OCI-LY7 (cell line): ENCODE measurements at regions not wholly inside any gene's neighbourhood (a gene's known extent, or its start where the extent isn't known, plus 50 kb on each side); places are given as distances from the start of the nearest gene placed in this dataset.

Experiments
- BruUV-seq: library from RNA; stranded (reverse); fragments of 400-500 nt; replicated peaks from 2 replicates; lab custom pipeline; 2021; lab: Mats Ljungman, UMichigan
- CTCF ChIA-PET: fragments of 300-600 bp; sonication (Branson Sonifier 250); formaldehyde crosslinking; loops from one replicate; lab custom pipeline; 2022; ENCODE audit warnings: antibody characterized with exemption; ENCODE audit not compliant: unreplicated experiment; lab: Charles Lee
- POLR2A ChIA-PET: fragments of 300-600 bp; sonication (Branson Sonifier 250); formaldehyde crosslinking; loops from one replicate; lab custom pipeline; 2022; ENCODE audit warnings: antibody characterized with exemption; lab: Charles Lee
- DNase-seq: peaks from one replicate; pipeline ENCODE4 v3.0.0-alpha.2; 2015; ENCODE audit warnings: low spot score
- H2AFZ ChIP-seq: fragments of 200-600 bp; sonication (generic), shearing (Covaris generic); 2 replicates; pipeline ENCODE4 v1.6.1; 2014; ENCODE audit warnings: mild to moderate bottlenecking, antibody characterized with exemption, low read length, moderate library complexity
- H3K27ac ChIP-seq: fragments of 200-600 bp; sonication (generic); 2 replicates; pipeline ENCODE4 v1.5.1; 2014; ENCODE audit warnings: mixed run types, low read depth, mild to moderate bottlenecking, moderate library complexity, low read length, inconsistent platforms; ENCODE audit not compliant: poor library complexity, severe bottlenecking
- H3K36me3 ChIP-seq: fragments of 200-600 bp; sonication (generic); 2 replicates; pipeline ENCODE4 v1.6.1; 2014; ENCODE audit warnings: mild to moderate bottlenecking, antibody characterized with exemption, low read length, moderate library complexity, mixed read lengths; ENCODE audit not compliant: insufficient read depth
- H3K4me1 ChIP-seq: fragments of 200-600 bp; sonication (generic); 2 replicates; pipeline ENCODE4 v1.5.1; 2014; ENCODE audit warnings: mild to moderate bottlenecking, low read length; ENCODE audit not compliant: insufficient read depth, poor library complexity, severe bottlenecking
- H3K4me2 ChIP-seq: fragments of 200-600 bp; sonication (generic); 2 replicates; pipeline ENCODE4 v1.6.1; 2014; ENCODE audit warnings: mild to moderate bottlenecking, low read length
- H3K4me3 ChIP-seq: fragments of 200-600 bp; sonication (generic); 2 replicates; pipeline ENCODE4 v1.5.1; 2014; ENCODE audit warnings: mild to moderate bottlenecking, low read depth, low read length; ENCODE audit not compliant: poor library complexity, severe bottlenecking
- H3K79me2 ChIP-seq: fragments of 200-600 bp; sonication (generic); 2 replicates; pipeline ENCODE4 v1.6.1; 2016; ENCODE audit warnings: low read depth, mild to moderate bottlenecking, low read length, moderate library complexity, mixed read lengths; ENCODE audit not compliant: insufficient read depth
- H3K9me2 ChIP-seq: fragments of 200-600 bp; sonication (generic); 2 replicates; pipeline ENCODE4 v1.6.1; 2016; ENCODE audit warnings: mild to moderate bottlenecking, low read length, mixed read lengths; ENCODE audit not compliant: insufficient read depth
- H3K9me3 ChIP-seq: fragments of 200-600 bp; sonication (generic); 2 replicates; pipeline ENCODE4 v1.6.1; 2014; ENCODE audit warnings: mild to moderate bottlenecking, mixed run types, low read length, mixed read lengths
- H4K20me1 ChIP-seq: fragments of 200-600 bp; sonication (generic); 2 replicates; pipeline ENCODE4 v1.6.1; 2014; ENCODE audit warnings: mild to moderate bottlenecking, antibody characterized with exemption, low read length, moderate library complexity, mixed read lengths; ENCODE audit not compliant: insufficient read depth
- EZH2phosphoT487 ChIP-seq: fragments of 200-600 bp; sonication (generic); IDR thresholded peaks from 2 replicates; pipeline ENCODE4 v1.6.1; 2018; ENCODE audit warnings: low read depth, borderline replicate concordance, mild to moderate bottlenecking, mixed run types, antibody characterized with exemption, low read length, moderate library complexity, mixed read lengths
- intact Hi-C: fragments of 100-400 bp; cut with micrococcal nuclease; formaldehyde crosslinking; loops from one replicate; pipeline ENCODE4 v1.10.0; 2022; ENCODE audit not compliant: unreplicated experiment
- TF ChIP-seq, protein P1 (sequence below): fragments of 200-600 bp; sonication (generic); conservative IDR thresholded peaks from 2 replicates; pipeline ENCODE4 v1.5.1; 2014; ENCODE audit warnings: mild to moderate bottlenecking, antibody characterized with exemption, low read length, moderate library complexity, mixed read lengths

DNA sequence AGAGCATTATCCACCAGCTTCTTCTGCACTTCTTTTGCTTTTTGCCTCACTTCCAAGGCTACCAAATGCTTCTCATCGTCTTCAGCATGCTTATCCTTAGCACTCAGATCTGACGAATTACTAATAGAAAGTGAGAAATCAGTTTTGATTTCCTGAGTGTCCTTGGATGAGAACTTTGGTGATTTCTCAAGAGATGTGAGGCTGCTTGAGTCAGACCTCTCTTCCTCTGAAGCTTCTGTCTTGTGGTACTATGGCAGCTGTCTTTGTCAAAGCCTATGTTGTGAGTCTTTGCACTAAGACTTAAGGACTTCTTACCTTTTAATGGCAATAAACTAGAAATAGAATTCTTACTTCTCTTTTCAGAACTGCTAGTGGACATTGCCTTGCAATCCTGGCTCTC lies 169.9 kb downstream of the CPE start:
- Histone ChIP-seq H3K9me2 (no peaks in the 10 kb centered on the region), H3K79me2 (no peaks in the 10 kb centered on the region), H2AFZ (no peak overlapping the region), H3K4me2 (no peak overlapping the region), H3K36me3 (no peaks in the 10 kb centered on the region), H3K27ac (no peak overlapping the region), H3K4me1 (no peaks in the 10 kb centered on the region), H4K20me1 (no peaks in the 10 kb centered on the region), H3K4me3 (no peak overlapping the region), H3K9me3 (no peaks in the 10 kb centered on the region)
- ChIA-PET POLR2A (interaction anchor here (0.5 kb wide), 1 partner anchor 54 kb away, joined by 3 read pairs; no protein-coding TSS in a partner anchor), CTCF (interaction anchor here (0.5 kb wide), 1 partner anchor 31 kb away, joined by 3 read pairs; no protein-coding TSS in a partner anchor)
- intact Hi-C loops: no loop called here
- TF ChIP-seq, protein P1, sequence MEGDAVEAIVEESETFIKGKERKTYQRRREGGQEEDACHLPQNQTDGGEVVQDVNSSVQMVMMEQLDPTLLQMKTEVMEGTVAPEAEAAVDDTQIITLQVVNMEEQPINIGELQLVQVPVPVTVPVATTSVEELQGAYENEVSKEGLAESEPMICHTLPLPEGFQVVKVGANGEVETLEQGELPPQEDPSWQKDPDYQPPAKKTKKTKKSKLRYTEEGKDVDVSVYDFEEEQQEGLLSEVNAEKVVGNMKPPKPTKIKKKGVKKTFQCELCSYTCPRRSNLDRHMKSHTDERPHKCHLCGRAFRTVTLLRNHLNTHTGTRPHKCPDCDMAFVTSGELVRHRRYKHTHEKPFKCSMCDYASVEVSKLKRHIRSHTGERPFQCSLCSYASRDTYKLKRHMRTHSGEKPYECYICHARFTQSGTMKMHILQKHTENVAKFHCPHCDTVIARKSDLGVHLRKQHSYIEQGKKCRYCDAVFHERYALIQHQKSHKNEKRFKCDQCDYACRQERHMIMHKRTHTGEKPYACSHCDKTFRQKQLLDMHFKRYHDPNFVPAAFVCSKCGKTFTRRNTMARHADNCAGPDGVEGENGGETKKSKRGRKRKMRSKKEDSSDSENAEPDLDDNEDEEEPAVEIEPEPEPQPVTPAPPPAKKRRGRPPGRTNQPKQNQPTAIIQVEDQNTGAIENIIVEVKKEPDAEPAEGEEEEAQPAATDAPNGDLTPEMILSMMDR: no peak
- TF ChIP-seq EZH2phosphoT487: no peak
- no TSS peak for BruUV-seq
- no peak for DNase-seq

DNA sequence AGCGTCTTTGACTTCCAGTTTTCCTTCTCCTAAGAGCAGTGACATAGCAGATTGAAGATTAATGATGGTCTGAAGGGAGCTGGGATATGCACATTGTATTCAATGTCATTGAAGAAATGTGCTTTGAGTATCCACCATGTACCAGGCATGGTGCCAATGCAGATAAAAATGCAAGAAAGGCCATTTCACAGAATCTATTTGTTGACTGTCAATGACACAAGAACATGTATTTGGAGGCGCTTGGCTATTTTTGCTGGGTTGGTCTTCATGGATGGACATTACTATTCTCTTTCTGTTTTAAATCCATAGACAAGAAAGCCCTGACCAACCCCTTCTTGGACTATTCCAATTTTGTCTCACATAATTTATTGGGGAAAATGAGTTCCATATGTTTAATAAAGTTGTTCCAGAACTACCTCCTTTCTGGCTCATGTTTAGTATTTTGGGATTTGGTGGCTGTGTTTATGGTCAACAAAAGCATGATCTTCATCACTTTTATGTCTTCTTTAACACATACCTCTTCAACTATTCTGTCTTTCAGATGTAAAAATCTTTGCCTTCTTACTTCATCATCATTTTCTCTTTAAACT lies 174.5 kb downstream of the CPE start:
- CTCF ChIA-PET: interaction anchor here (0.5 kb wide), 1 partner anchor 440 kb away, joined by 3 read pairs; the partner anchor contains the start of gene TMEM192
- H4K20me1 ChIP-seq: no peaks in the 10 kb centered on the region
- no peaks in the 10 kb centered on the region for H3K9me3 ChIP-seq
- no peak overlapping the region for H3K4me2 ChIP-seq
- TF ChIP-seq, protein P1: no peak
- TF ChIP-seq EZH2phosphoT487: no peak
- no peaks in the 10 kb centered on the region for H3K9me2 ChIP-seq
- no TSS peak for BruUV-seq
- H3K79me2 ChIP-seq: no peaks in the 10 kb centered on the region
- no peaks in the 10 kb centered on the region for H3K4me1 ChIP-seq
- no peak overlapping the region for H2AFZ ChIP-seq
- H3K36me3 ChIP-seq: no peaks in the 10 kb centered on the region
- intact Hi-C loops: no loop called here
- DNase-seq: no peak
- H3K27ac ChIP-seq: no peak overlapping the region
- H3K4me3 ChIP-seq: no peak overlapping the region
- POLR2A ChIA-PET: interaction anchor here (0.7 kb wide), 1 partner anchor 285 kb away, joined by 3 read pairs; no protein-coding TSS in a partner anchor

DNA sequence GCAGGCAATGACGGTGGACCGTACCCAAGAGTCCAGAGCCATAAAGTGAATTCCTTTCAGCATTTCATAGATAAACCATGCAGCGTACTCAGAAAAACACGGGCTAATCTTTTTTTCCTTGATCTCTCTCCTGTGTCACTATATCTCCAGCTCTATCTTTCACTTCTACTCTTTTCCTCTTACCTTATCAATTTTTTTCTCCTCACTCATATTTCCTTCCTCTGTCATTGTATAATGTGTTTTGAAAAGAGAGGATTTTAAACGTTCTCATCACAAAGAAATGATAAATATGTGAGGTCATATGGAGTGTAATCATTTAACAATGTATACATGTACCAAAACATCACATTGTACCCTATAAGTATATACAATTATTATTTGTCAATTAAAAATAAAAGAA lies 176.5 kb downstream of the CPE start:
- POLR2A ChIA-PET: no interaction called here
- no peaks in the 10 kb centered on the region for H3K9me2 ChIP-seq
- intact Hi-C loops: no loop called here
- CTCF ChIA-PET: no interaction called here
- no peaks in the 10 kb centered on the region for H4K20me1 ChIP-seq
- no peaks in the 10 kb centered on the region; the same call in 1 of the 2 replicates for H3K79me2 ChIP-seq
- no peak overlapping the region for H3K4me3 ChIP-seq
- H3K9me3 ChIP-seq: no peaks in the 10 kb centered on the region
- no peak overlapping the region for H3K27ac ChIP-seq
- H2AFZ ChIP-seq: no peak overlapping the region
- no peaks in the 10 kb centered on the region for H3K4me1 ChIP-seq
- BruUV-seq: no TSS peak
- H3K36me3 ChIP-seq: no peaks in the 10 kb centered on the region
- no peak overlapping the region for H3K4me2 ChIP-seq
- no peak for DNase-seq
- TF ChIP-seq EZH2phosphoT487: no peak
- TF ChIP-seq, protein P1: no peak
